Stomach (tissue), 8 donors: ENCODE measurements at regions not wholly inside any gene's neighbourhood (a gene's known extent, or its start where the extent isn't known, plus 50 kb on each side); places are given as distances from the start of the nearest gene placed in this dataset.

Experiments used
- DNase-seq, 2 donors: peaks; one replicate each; pipeline versions ENCODE4 v3.0.0 to v3.0.0-alpha.2; 2013 to 2019
- H3K27ac ChIP-seq, 5 donors: fragments of 200-600 bp in 4 of 5; sonication (generic) in 4 of 5; one replicate each; pipeline ENCODE4 v1.5.1; 2013 to 2019; ENCODE audit warnings: mild to moderate bottlenecking in 1 of 5, moderate library complexity in 1 of 5
- H3K27me3 ChIP-seq, 3 donors: fragments of 200-600 bp; sonication (generic); one replicate each; pipeline ENCODE4 v1.5.1; 2017 to 2019; ENCODE audit warnings: mixed run types in 1 of 3
- H3K36me3 ChIP-seq, 4 donors: fragments of 200-600 bp; sonication (generic); 1 replicate in 3 of 4; 2 replicates in 1 of 4; pipeline ENCODE4 v1.5.1; 2016 to 2019
- H3K4me1 ChIP-seq, 4 donors: fragments of 200-600 bp; sonication (generic); one replicate each; pipeline ENCODE4 v1.5.1; 2016 to 2019
- H3K4me3 ChIP-seq, 4 donors: fragments of 200-600 bp; sonication (generic) in 3 of 4; one replicate each; pipeline ENCODE4 v1.5.1; 2016 to 2019; ENCODE audit warnings: mild to moderate bottlenecking in 1 of 4
- H3K9me3 ChIP-seq, 4 donors: fragments of 200-600 bp; sonication (generic); one replicate each; pipeline ENCODE4 v1.5.1; 2016 to 2019
- EP300 ChIP-seq: sonication (generic); formaldehyde crosslinking; IDR thresholded peaks from one replicate; pipeline ENCODE4 v1.6.1; 2017; ENCODE audit warnings: antibody characterized with exemption
- POLR2A ChIP-seq, 4 donors: fragments of 450-650 bp; IDR thresholded peaks; one replicate each; pipeline ENCODE4 v1.6.1; 2016; ENCODE audit warnings: antibody characterized with exemption in 4 of 4, control low read depth in 2 of 4, mild to moderate bottlenecking in 1 of 4, moderate library complexity in 1 of 4
- POLR2AphosphoS5 ChIP-seq, 3 donors: sonication (generic); formaldehyde crosslinking; IDR thresholded peaks; one replicate each; pipeline ENCODE4 v1.6.1; 2016; ENCODE audit warnings: antibody characterized with exemption in 3 of 3
- WGBS, 5 donors: extraction: QIAGEN DNeasy Blood & Tissue Kit in 3 of 5; methylation state at CpG; one replicate each; pipeline versions ENCODE4 v1.1.5 to v1.1.7; 2013 to 2018; 5-methylcytosine and 5-hydroxymethylcytosine counted together
- intact Hi-C: fragments of 100-400 bp; cut with DNase I; formaldehyde crosslinking; loops from one replicate; pipeline ENCODE4 v1.15.1; 2023; ENCODE audit warnings: low total_unique reads
- TF ChIP-seq, protein P1 (sequence below), 7 experiments: fragments of 450-650 bp in 4 of 7; fragments of 200-600 bp in 3 of 7; sonication (generic) in 3 of 7; IDR thresholded peaks; one replicate each; pipeline ENCODE4 v1.5.1; 2016 to 2019; ENCODE audit warnings: antibody characterized with exemption in 7 of 7, control low read depth in 2 of 7, mild to moderate bottlenecking in 1 of 7
- donor health status: healthy with polysubstance abuse.
- donor health status: Bipolar disorder and iron deficiency.
- donor health status: healthy.

DNA sequence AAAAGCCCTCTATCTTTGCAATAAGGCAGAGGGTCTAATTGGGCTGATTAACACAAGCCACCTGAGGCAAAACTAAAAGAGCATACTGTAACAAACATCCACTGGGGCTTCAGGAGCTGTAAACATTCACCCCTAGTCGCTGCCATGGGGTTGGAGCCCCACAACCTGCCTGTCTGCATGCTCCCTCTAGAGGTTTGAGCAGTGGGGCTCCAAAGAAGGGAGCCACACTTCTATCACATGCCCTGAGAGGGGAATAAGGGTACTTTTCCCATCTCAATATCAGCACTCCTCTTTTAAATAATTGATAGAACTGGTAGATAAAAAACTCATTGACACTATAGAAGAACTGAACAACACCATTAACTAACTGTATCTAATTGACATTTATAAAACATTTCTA lies 130.1 kb upstream of the COX10 start:
- H3K27ac ChIP-seq = no peak overlapping the region
- H3K27me3 ChIP-seq = no peaks in the 10 kb centered on the region
- no peaks in the 10 kb centered on the region for H3K36me3 ChIP-seq
- intact Hi-C loops = no loop called here
- no peak overlapping the region for H3K4me3 ChIP-seq
- no peaks in the 10 kb centered on the region for H3K4me1 ChIP-seq
- peaks cover 0 to 6% (median 3%) of the 10 kb centered on the region in 4 donors for H3K9me3 ChIP-seq
- WGBS, 5 donors = 28 to 65% (median 54%) methylated on average over 1 of the region's 1 CpG
- DNase-seq = no peak
- TF ChIP-seq, protein P1, sequence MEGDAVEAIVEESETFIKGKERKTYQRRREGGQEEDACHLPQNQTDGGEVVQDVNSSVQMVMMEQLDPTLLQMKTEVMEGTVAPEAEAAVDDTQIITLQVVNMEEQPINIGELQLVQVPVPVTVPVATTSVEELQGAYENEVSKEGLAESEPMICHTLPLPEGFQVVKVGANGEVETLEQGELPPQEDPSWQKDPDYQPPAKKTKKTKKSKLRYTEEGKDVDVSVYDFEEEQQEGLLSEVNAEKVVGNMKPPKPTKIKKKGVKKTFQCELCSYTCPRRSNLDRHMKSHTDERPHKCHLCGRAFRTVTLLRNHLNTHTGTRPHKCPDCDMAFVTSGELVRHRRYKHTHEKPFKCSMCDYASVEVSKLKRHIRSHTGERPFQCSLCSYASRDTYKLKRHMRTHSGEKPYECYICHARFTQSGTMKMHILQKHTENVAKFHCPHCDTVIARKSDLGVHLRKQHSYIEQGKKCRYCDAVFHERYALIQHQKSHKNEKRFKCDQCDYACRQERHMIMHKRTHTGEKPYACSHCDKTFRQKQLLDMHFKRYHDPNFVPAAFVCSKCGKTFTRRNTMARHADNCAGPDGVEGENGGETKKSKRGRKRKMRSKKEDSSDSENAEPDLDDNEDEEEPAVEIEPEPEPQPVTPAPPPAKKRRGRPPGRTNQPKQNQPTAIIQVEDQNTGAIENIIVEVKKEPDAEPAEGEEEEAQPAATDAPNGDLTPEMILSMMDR (IDR thresholded peaks at IDR 0.05) = no peak
- TF ChIP-seq POLR2A (IDR thresholded peaks at IDR 0.05) (no peak), POLR2AphosphoS5 (IDR thresholded peaks at IDR 0.05) (no peak), EP300 (no peak)

DNA sequence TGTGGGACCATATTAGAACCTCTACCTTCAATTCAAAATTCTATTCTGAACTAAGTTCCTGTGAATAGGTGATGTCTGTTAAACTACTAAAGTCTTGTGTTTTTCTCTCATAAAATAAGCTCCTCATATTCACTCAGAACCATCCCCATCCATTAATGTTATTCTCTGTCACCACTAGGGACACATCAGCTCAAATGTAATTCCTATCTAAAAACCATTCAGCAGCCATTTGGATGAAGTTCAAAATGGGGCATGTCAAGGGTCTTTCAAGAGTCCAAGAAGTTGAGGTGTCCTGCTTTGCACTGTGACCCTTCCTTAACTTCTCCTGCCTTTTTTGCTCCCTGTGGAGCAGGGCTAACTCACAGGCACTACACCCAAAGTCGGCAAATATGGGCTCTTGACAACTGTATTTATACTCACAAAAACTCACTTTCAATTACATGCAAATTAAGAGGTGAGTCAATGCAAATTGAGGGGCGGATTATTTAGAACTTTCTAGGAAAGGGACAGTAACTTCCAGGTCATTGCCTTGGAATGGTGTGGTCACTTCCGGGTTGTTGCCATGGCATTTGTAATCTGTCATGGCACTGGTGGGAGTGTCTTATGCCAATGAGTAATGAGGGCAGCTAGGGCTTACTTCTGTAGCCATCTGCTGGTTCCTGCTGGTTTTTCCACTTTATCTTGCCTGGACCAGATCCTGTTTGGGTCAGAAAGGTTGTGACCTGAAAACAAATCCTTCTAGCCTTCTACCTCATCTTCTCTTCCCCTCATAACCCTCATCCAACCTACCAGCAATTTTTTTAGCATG lies 128.2 kb upstream of the COX10 start:
- TF ChIP-seq, protein P1 (IDR thresholded peaks at IDR 0.05) = no peak
- TF ChIP-seq POLR2A (IDR thresholded peaks at IDR 0.05) (no peak), EP300 (no peak), POLR2AphosphoS5 (IDR thresholded peaks at IDR 0.05) (no peak)
- Histone ChIP-seq H3K27me3 (no peaks in the 10 kb centered on the region), H3K9me3 (peaks cover 0 to 6% (median 3%) of the 10 kb centered on the region in 4 donors), H3K4me1 (no peaks in the 10 kb centered on the region), H3K36me3 (no peaks in the 10 kb centered on the region), H3K4me3 (no peak overlapping the region), H3K27ac (no peak overlapping the region)
- 89 to 98% (median 90%) methylated on average over 3 of the region's 3 CpGs for WGBS, 5 donors
- no peak for DNase-seq
- intact Hi-C loops = no loop called here

DNA sequence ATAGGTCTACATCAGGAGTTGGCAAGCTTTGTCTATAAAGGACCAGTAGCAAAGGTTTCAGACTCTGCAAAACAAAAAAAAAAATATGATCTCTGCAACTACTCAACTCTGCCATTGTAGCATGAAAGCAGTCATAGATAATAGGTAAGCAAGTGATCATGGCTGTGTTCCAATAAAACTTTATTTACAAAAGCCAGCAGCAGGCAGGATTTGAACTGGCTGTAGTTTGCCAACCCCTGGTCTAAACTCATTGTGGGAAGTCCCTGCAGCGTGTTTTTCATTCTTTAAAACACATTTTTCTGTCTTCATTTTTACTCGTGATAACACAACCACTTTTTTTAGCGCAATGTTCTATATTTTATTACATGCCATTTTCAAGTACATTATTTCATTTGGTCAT lies 127.5 kb upstream of the COX10 start:
- no peaks in the 10 kb centered on the region for H3K36me3 ChIP-seq
- no peak for DNase-seq
- no peaks in the 10 kb centered on the region for H3K4me1 ChIP-seq
- no peaks in the 10 kb centered on the region for H3K27me3 ChIP-seq
- TF ChIP-seq POLR2A (IDR thresholded peaks at IDR 0.05) (no peak), POLR2AphosphoS5 (IDR thresholded peaks at IDR 0.05) (no peak), EP300 (no peak)
- TF ChIP-seq, protein P1 (IDR thresholded peaks at IDR 0.05) = no peak
- no peak overlapping the region for H3K27ac ChIP-seq
- intact Hi-C loops = no loop called here
- H3K9me3 ChIP-seq = peaks cover 0 to 6% (median 3%) of the 10 kb centered on the region in 4 donors
- no peak overlapping the region for H3K4me3 ChIP-seq
- 63 to 95% (median 94%) methylated on average over 3 of the region's 3 CpGs for WGBS, 5 donors

DNA sequence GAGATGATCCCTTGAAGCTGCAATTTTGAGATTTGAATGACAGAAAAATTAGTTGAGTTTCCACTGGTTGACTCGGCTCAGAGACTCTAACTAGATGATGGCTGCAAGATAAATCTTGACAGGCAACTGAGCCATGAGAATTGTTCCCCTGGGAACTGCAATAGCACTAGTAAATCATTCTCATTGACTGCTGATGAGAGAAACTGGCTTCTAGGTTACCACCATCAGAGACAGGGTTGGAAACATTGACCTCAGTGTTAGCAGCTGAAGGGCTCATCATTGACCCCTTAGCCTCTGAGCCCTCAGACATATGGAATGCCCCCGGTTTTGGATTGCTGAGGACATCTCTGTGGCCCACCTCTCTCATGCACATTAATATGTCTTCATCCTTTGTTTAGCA lies 125.4 kb upstream of the COX10 start:
- no peak for DNase-seq
- no peak for TF ChIP-seq POLR2AphosphoS5 (IDR thresholded peaks at IDR 0.05)
- TF ChIP-seq EP300 = no peak
- 47 to 71% (median 66%) methylated on average over 2 of the region's 2 CpGs for WGBS, 5 donors
- Histone ChIP-seq H3K36me3 (no peaks in the 10 kb centered on the region), H3K4me3 (no peak overlapping the region), H3K27me3 (no peaks in the 10 kb centered on the region), H3K4me1 (no peaks in the 10 kb centered on the region), H3K9me3 (peaks cover 0 to 4% (median 1%) of the 10 kb centered on the region in 4 donors), H3K27ac (no peak overlapping the region)
- intact Hi-C loops = no loop called here

DNA sequence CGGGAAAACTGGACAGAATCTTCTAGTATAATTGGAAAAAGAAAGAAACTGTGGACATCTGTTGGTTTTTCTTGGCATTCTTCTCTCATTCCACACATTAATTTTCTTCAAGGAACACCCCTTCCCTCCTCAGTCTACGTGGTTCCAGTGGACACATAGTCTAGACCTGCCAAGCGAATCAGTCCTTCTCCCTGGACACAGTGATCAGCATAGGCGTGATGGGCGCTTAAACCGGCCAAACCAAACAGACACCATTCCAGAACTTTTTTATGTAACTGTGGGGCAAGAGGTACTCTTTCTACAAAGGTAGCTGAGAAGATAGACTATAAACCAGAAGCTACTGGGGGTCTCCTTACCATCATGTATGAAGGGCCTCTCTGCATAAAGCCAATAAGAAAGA lies 121.8 kb upstream of the COX10 start:
- Histone ChIP-seq H3K27me3 (no peaks in the 10 kb centered on the region), H3K4me1 (no peaks in the 10 kb centered on the region), H3K36me3 (no peaks in the 10 kb centered on the region), H3K9me3 (no peaks in the 10 kb centered on the region), H3K4me3 (no peak overlapping the region), H3K27ac (no peak overlapping the region)
- intact Hi-C loops = no loop called here
- TF ChIP-seq, protein P1 (IDR thresholded peaks at IDR 0.05) = no peak
- no peak for TF ChIP-seq POLR2AphosphoS5 (IDR thresholded peaks at IDR 0.05)
- no peak for TF ChIP-seq EP300
- TF ChIP-seq POLR2A (IDR thresholded peaks at IDR 0.05) = no peak
- no peak for DNase-seq
- WGBS, 5 donors = 91 to 96% (median 94%) methylated on average over 6 of the region's 6 CpGs
